Neural cell (in vitro differentiated cells): ENCODE measurements at regions not wholly inside any gene's neighbourhood (a gene's known extent, or its start where the extent isn't known, plus 50 kb on each side); places are given as distances from the start of the nearest gene placed in this dataset.

Experiments used
- CTCF ChIP-seq: fragments of 450-650 bp; IDR thresholded peaks from 2 replicates; pipeline ENCODE4 v1.5.1; 2014; ENCODE audit warnings: antibody characterized with exemption, mild to moderate bottlenecking, moderate library complexity; ENCODE audit not compliant: poor library complexity, severe bottlenecking
- EP300 ChIP-seq: fragments of 450-650 bp; conservative IDR thresholded peaks from 2 replicates; pipeline ENCODE4 v1.6.1; 2014; ENCODE audit warnings: antibody characterized with exemption, mild to moderate bottlenecking, moderate library complexity; ENCODE audit not compliant: poor library complexity, severe bottlenecking
- EZH2 ChIP-seq: fragments of 200-600, 300-800 bp; shearing (Covaris generic), sonication (generic); IDR thresholded peaks from 2 replicates; pipeline ENCODE4 v1.6.1; 2014; ENCODE audit warnings: antibody characterized with exemption, low read length, borderline replicate concordance, mild to moderate bottlenecking; ENCODE audit not compliant: insufficient read depth, poor library complexity, severe bottlenecking
- MXI1 ChIP-seq: fragments of 450-650 bp; conservative IDR thresholded peaks from 2 replicates; pipeline ENCODE4 v1.6.1; 2014; ENCODE audit warnings: antibody characterized with exemption, mild to moderate bottlenecking; ENCODE audit not compliant: poor library complexity, severe bottlenecking
- POLR2AphosphoS5 ChIP-seq: IDR thresholded peaks from 2 replicates; pipeline ENCODE4 v1.6.1; 2012
- SMC3 ChIP-seq: fragments of 450-650 bp; conservative IDR thresholded peaks from 2 replicates; pipeline ENCODE4 v1.6.1; 2014; ENCODE audit warnings: antibody characterized with exemption, mild to moderate bottlenecking, moderate library complexity; ENCODE audit not compliant: poor library complexity

GRCh38 chr4:95929448-95930064, 89.7 kb downstream of the PDHA2 start:
- no peak for TF ChIP-seq EZH2
- no peak for TF ChIP-seq CTCF
- no peak for TF ChIP-seq POLR2AphosphoS5
- TF ChIP-seq SMC3: no peak
- TF ChIP-seq MXI1: no peak
- TF ChIP-seq EP300: no peak
